Loucy (cell line): ENCODE measurements at regions not wholly inside any gene's neighbourhood (a gene's known extent, or its start where the extent isn't known, plus 50 kb on each side); places are given as distances from the start of the nearest gene placed in this dataset.

Experiments
- EZH2phosphoT487 ChIP-seq: fragments of 200-600 bp; IDR thresholded peaks from 2 replicates; pipeline ENCODE4 v1.6.1; 2018; ENCODE audit warnings: antibody characterized with exemption, mild to moderate bottlenecking, moderate library complexity, borderline replicate concordance
- TF ChIP-seq, protein P1 (sequence below): fragments of 200-600 bp; sonication (generic); conservative IDR thresholded peaks from 2 replicates; pipeline ENCODE4 v1.5.1; 2014; ENCODE audit warnings: mild to moderate bottlenecking, antibody characterized with exemption, low read length

DNA sequence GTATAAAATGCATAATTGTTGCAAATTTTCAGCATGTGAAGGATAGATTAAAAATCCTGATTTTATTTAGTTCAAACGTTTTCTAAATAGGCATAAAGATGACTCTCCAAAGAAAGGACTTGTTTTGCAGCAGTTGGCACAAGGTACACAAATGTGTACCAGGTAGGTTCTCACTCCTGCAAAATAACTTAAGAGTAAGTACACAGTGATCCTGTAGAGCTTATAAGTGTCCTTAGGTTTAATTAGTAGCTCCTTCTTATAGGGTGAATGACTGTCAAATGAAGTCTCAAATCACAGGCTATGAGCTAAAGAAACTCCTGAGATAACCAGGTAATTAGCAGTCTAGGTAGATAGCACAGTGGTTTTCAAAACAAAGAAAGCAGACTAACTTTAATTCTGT is 330.6 kb upstream of the MDGA2 start:
- TF ChIP-seq, protein P1, sequence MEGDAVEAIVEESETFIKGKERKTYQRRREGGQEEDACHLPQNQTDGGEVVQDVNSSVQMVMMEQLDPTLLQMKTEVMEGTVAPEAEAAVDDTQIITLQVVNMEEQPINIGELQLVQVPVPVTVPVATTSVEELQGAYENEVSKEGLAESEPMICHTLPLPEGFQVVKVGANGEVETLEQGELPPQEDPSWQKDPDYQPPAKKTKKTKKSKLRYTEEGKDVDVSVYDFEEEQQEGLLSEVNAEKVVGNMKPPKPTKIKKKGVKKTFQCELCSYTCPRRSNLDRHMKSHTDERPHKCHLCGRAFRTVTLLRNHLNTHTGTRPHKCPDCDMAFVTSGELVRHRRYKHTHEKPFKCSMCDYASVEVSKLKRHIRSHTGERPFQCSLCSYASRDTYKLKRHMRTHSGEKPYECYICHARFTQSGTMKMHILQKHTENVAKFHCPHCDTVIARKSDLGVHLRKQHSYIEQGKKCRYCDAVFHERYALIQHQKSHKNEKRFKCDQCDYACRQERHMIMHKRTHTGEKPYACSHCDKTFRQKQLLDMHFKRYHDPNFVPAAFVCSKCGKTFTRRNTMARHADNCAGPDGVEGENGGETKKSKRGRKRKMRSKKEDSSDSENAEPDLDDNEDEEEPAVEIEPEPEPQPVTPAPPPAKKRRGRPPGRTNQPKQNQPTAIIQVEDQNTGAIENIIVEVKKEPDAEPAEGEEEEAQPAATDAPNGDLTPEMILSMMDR = no peak
- no peak for TF ChIP-seq EZH2phosphoT487
